IMR-90 (cell line): ENCODE measurements at regions not wholly inside any gene's neighbourhood (a gene's known extent, or its start where the extent isn't known, plus 50 kb on each side); places are given as distances from the start of the nearest gene placed in this dataset.

Experiments used
- ATAC-seq: fragments of 200-7000 bp; cut with Tn5 transposase; 2 replicates; pipeline ENCODE4 v1.9.1; 2020; ENCODE audit warnings: low read depth, mild to moderate bottlenecking, moderate library complexity
- BruUV-seq: library from RNA; stranded (reverse); fragments of 400-500 nt; replicated peaks from 2 replicates; lab custom pipeline; 2021; lab: Mats Ljungman, UMichigan
- CTCF ChIA-PET: fragments of 300-600 bp; formaldehyde crosslinking; extraction: SDS; loops from one replicate; lab custom pipeline; 2021; ENCODE audit warnings: antibody characterized with exemption; lab: Yijun Ruan, JAX
- POLR2A ChIA-PET: fragments of 300-600 bp; sonication (Branson Sonifier 250); formaldehyde crosslinking; loops from one replicate; lab custom pipeline; 2022; ENCODE audit warnings: antibody characterized with exemption; ENCODE audit not compliant: unreplicated experiment; lab: Charles Lee
- DNase-seq: peaks from one replicate; pipeline ENCODE4 v3.0.0; 2013
- H2AFZ ChIP-seq: replicated peaks from 2 replicates; pipeline ENCODE3; 2013; ENCODE audit warnings: low read length, mild to moderate bottlenecking; ENCODE audit not compliant: poor library complexity
- H2AK5ac ChIP-seq: 2 replicates; pipeline ENCODE4 v1.6.1; 2013; ENCODE audit warnings: low read depth, low read length, inconsistent platforms
- H2AK9ac ChIP-seq: replicated peaks from 2 replicates; pipeline ENCODE3; 2013; ENCODE audit warnings: mild to moderate bottlenecking, low read depth, low read length, moderate library complexity; ENCODE audit not compliant: poor library complexity
- H2BK120ac ChIP-seq: 2 replicates; pipeline ENCODE4 v1.6.1; 2013; ENCODE audit warnings: low read depth, low read length, inconsistent platforms
- H2BK15ac ChIP-seq: 3 replicates; pipeline ENCODE4 v1.6.1; 2013; ENCODE audit warnings: low read depth, low read length, inconsistent platforms
- H2BK20ac ChIP-seq: 2 replicates; pipeline ENCODE4 v1.6.1; 2013; ENCODE audit warnings: low read depth, mild to moderate bottlenecking, inconsistent platforms, low read length, moderate library complexity
- H2BK5ac ChIP-seq: 2 replicates; pipeline ENCODE4 v1.6.1; 2013; ENCODE audit warnings: mild to moderate bottlenecking, low read depth, low read length, inconsistent platforms; ENCODE audit not compliant: poor library complexity, severe bottlenecking
- H3K14ac ChIP-seq: replicated peaks from 2 replicates; pipeline ENCODE4 v1.6.1; 2013; ENCODE audit warnings: low read depth, low read length, inconsistent platforms
- H3K18ac ChIP-seq: 2 replicates; pipeline ENCODE4 v1.6.1; 2013; ENCODE audit warnings: low read depth, low read length, control low read depth
- H3K23ac ChIP-seq: 2 replicates; pipeline ENCODE4 v1.6.1; 2013; ENCODE audit warnings: low read depth, low read length, inconsistent platforms
- H3K27ac ChIP-seq: 2 replicates; pipeline ENCODE4 v1.5.1; 2013; ENCODE audit warnings: mild to moderate bottlenecking, control low read depth, low read length; ENCODE audit not compliant: insufficient read depth
- H3K27me3 ChIP-seq: 2 replicates; pipeline ENCODE4 v1.6.1; 2013; ENCODE audit warnings: low read length; ENCODE audit not compliant: control insufficient read depth, insufficient read depth
- H3K36me3 ChIP-seq: 2 replicates; pipeline ENCODE4 v1.6.1; 2013; ENCODE audit warnings: low read length, mixed read lengths; ENCODE audit not compliant: control insufficient read depth, insufficient read depth
- H3K4ac ChIP-seq: 2 replicates; pipeline ENCODE4 v1.6.1; 2013; ENCODE audit warnings: low read depth, low read length, inconsistent platforms
- H3K4me1 ChIP-seq: 2 replicates; pipeline ENCODE4 v1.6.1; 2013; ENCODE audit warnings: low read length, mixed read lengths; ENCODE audit not compliant: control insufficient read depth, insufficient read depth
- H3K4me2 ChIP-seq: 2 replicates; pipeline ENCODE4 v1.6.1; 2013; ENCODE audit warnings: low read depth, mild to moderate bottlenecking, control low read depth, low read length, moderate library complexity
- H3K4me3 ChIP-seq: 2 replicates; pipeline ENCODE4 v1.5.1; 2013; ENCODE audit warnings: low read depth, mild to moderate bottlenecking, control low read depth, low read length, moderate library complexity; ENCODE audit not compliant: insufficient read depth
- H3K56ac ChIP-seq: 2 replicates; pipeline ENCODE4 v1.6.1; 2013; ENCODE audit warnings: low read length, inconsistent platforms; ENCODE audit not compliant: insufficient read depth; ENCODE audit errors: extremely low read depth
- H3K79me1 ChIP-seq, 2 experiments: 2 replicates each; pipeline ENCODE4 v1.6.1; 2013; ENCODE audit warnings: low read length in 2 of 2, inconsistent platforms in 1 of 2, low read depth in 1 of 2
- H3K9ac ChIP-seq: 2 replicates; pipeline ENCODE4 v1.6.1; 2013; ENCODE audit warnings: low read depth, low read length, control low read depth
- H3K9me1 ChIP-seq: 2 replicates; pipeline ENCODE4 v1.6.1; 2013; ENCODE audit warnings: low read length, inconsistent platforms; ENCODE audit not compliant: insufficient read depth
- H3K9me3 ChIP-seq: 2 replicates; pipeline ENCODE4 v1.6.1; 2013; ENCODE audit warnings: low read length; ENCODE audit not compliant: control insufficient read depth, insufficient read depth
- H4K20me1 ChIP-seq: 2 replicates; pipeline ENCODE4 v1.6.1; 2013; ENCODE audit warnings: low read length, inconsistent platforms; ENCODE audit not compliant: insufficient read depth
- H4K5ac ChIP-seq: 2 replicates; pipeline ENCODE4 v1.6.1; 2013; ENCODE audit warnings: mild to moderate bottlenecking, low read depth, low read length, control low read depth
- H4K8ac ChIP-seq, 2 experiments: 2 replicates each; pipeline ENCODE4 v1.6.1; 2013; ENCODE audit warnings: low read depth in 2 of 2, low read length in 2 of 2, control low read depth in 1 of 2, inconsistent platforms in 1 of 2
- H4K91ac ChIP-seq: 2 replicates; pipeline ENCODE4 v1.6.1; 2013; ENCODE audit warnings: low read depth, low read length, inconsistent platforms; ENCODE audit not compliant: insufficient read depth
- BHLHE40 ChIP-seq: fragments of 150-350 bp; IDR thresholded peaks from 2 replicates; pipeline ENCODE4 v1.6.1; 2016; ENCODE audit warnings: mild to moderate bottlenecking, low read depth, low read length
- CEBPB ChIP-seq: IDR thresholded peaks from 2 replicates; pipeline ENCODE4 v1.6.1; 2012; ENCODE audit warnings: low read depth, low read length, improper control_type of control experiment
- CHD1 ChIP-seq: IDR thresholded peaks from 2 replicates; pipeline ENCODE4 v1.6.1; 2012; ENCODE audit warnings: low read depth, low read length, improper control_type of control experiment
- FOS ChIP-seq: fragments of 150-350 bp; IDR thresholded peaks from 2 replicates; pipeline ENCODE4 v1.6.1; 2016; ENCODE audit warnings: low read depth, low read length
- MAFK ChIP-seq: IDR thresholded peaks from 2 replicates; pipeline ENCODE4 v1.6.1; 2012; ENCODE audit warnings: low read depth, low read length, improper control_type of control experiment
- MAZ ChIP-seq: IDR thresholded peaks from 2 replicates; pipeline ENCODE4 v1.6.1; 2012; ENCODE audit warnings: low read depth, mild to moderate bottlenecking, low read length, improper control_type of control experiment, moderate library complexity, borderline replicate concordance
- MXI1 ChIP-seq: IDR thresholded peaks from 2 replicates; pipeline ENCODE4 v1.6.1; 2012; ENCODE audit warnings: low read depth, mild to moderate bottlenecking, low read length, moderate library complexity, borderline replicate concordance
- NFE2L2 ChIP-seq: fragments of 150-350 bp; IDR thresholded peaks from 2 replicates; pipeline ENCODE4 v1.6.1; 2016; ENCODE audit warnings: low read depth, mild to moderate bottlenecking, low read length
- POLR2A ChIP-seq: IDR thresholded peaks from 2 replicates; pipeline ENCODE4 v1.6.1; 2012; ENCODE audit warnings: mild to moderate bottlenecking, low read depth, low read length
- RCOR1 ChIP-seq: IDR thresholded peaks from 2 replicates; pipeline ENCODE4 v1.6.1; 2012; ENCODE audit warnings: mild to moderate bottlenecking, low read length, improper control_type of control experiment; ENCODE audit not compliant: insufficient replicate concordance
- RFX5 ChIP-seq: IDR thresholded peaks from 2 replicates; pipeline ENCODE4 v1.8.0; 2012; ENCODE audit warnings: low read depth, mild to moderate bottlenecking, low read length, moderate library complexity
- SMC3 ChIP-seq: fragments of 150-350 bp; IDR thresholded peaks from 2 replicates; pipeline ENCODE4 v1.6.1; 2016; ENCODE audit warnings: low read depth, mild to moderate bottlenecking, antibody characterized with exemption, low read length, moderate library complexity
- WGBS, 2 experiments: methylation state at CpG; one replicate each; pipeline versions ENCODE4 v1.1.5 to v1.1.7; 2013; ENCODE audit warnings: missing lambda C conversion rate in 2 of 2; ENCODE audit not compliant: insufficient read length in 1 of 2; ENCODE audit errors: extremely low coverage in 2 of 2; 5-methylcytosine and 5-hydroxymethylcytosine counted together
- dilution Hi-C: fragments of 300-500 bp; cut with HindIII; formaldehyde crosslinking; loops from one replicate; pipeline ENCODE4 v1.14.3; 2018; ENCODE audit warnings: low sequenced_read_pairs; ENCODE audit not compliant: unreplicated experiment
- in situ Hi-C: fragments of 300-500 bp; cut with MboI; formaldehyde crosslinking; loops from 3 replicates; pipeline ENCODE4 v1.14.3; 2019; ENCODE audit warnings: low sequenced_read_pairs, inconsistent platforms, mixed read lengths
- intact Hi-C: fragments of 100-400 bp; cut with micrococcal nuclease; formaldehyde crosslinking; loops from 2 replicates; pipeline ENCODE4 v1.10.0; 2022
- TF ChIP-seq, protein P1 (sequence below): fragments of 150-350 bp; IDR thresholded peaks from 2 replicates; pipeline ENCODE4 v1.6.1; 2016; ENCODE audit warnings: low read depth, mild to moderate bottlenecking, low read length, moderate library complexity, borderline replicate concordance
- TF ChIP-seq, protein P2 (sequence below): conservative IDR thresholded peaks from 2 replicates; pipeline ENCODE4 v1.5.1; 2012; ENCODE audit warnings: mild to moderate bottlenecking, low read depth, low read length, improper control_type of control experiment

DNA sequence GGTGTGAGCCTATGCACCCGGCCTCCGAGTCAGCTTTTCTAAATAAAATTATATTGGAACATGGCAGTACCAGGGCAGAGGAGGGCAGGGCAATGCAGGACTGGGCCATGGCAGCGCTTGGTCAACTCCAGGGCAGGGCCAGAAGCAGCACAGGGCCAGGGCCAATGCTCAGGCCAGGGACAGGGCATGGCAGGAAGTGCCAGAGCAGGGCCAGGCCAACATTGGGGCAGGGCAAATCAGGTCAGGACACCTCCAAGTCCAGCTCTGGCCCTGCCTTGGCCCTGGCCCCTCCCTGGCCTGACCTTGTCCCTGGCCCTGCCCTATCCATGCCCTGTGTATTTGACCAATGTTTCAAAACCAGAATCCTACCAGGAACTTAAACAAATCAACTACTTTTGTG, 156.1 kb downstream of the LIPI start:
- no peaks in the 10 kb centered on the region for H3K36me3 ChIP-seq
- no peak overlapping the region for H2BK120ac ChIP-seq
- H3K23ac ChIP-seq: no peak overlapping the region
- BruUV-seq: no TSS peak
- no peak for ATAC-seq
- intact Hi-C loops (loop anchor here (5.0 kb wide), 1 partner anchor 72 kb away; no protein-coding TSS in a partner anchor), dilution Hi-C loops (no loop called here), in situ Hi-C loops (loop anchor here (5.0 kb wide), 1 partner anchor 77 kb away; no protein-coding TSS in a partner anchor)
- no peaks in the 10 kb centered on the region for H3K9me3 ChIP-seq
- no peak overlapping the region for H3K4me3 ChIP-seq
- no peak overlapping the region for H3K9ac ChIP-seq
- H4K5ac ChIP-seq: no peak overlapping the region
- no peak overlapping the region for H3K18ac ChIP-seq
- H2AK5ac ChIP-seq: no peak overlapping the region
- no peak overlapping the region for H4K91ac ChIP-seq
- H3K14ac ChIP-seq: no peak overlapping the region
- H3K4me2 ChIP-seq: no peak overlapping the region
- no peak overlapping the region for H3K27ac ChIP-seq
- H2BK15ac ChIP-seq: no peak overlapping the region
- no peaks in the 10 kb centered on the region for H4K20me1 ChIP-seq
- peaks cover 4 to 14% of the 10 kb centered on the region in 2 experiments; a peak in 2 of 4 replicates for H3K79me1 ChIP-seq
- no peak for DNase-seq
- H2AK9ac ChIP-seq: no peak overlapping the region
- no peak overlapping the region for H2BK20ac ChIP-seq
- ChIA-PET CTCF (no interaction called here), POLR2A (no interaction called here)
- WGBS, 2 experiments: 100% methylated on average over 1 of the region's 3 CpGs; no CpG with 5 or more reads in 1 of the 2 experiments
- no peaks in the 10 kb centered on the region for H3K9me1 ChIP-seq
- H3K4ac ChIP-seq: no peak overlapping the region
- H3K56ac ChIP-seq: no peak overlapping the region
- H2AFZ ChIP-seq: no peak overlapping the region
- H4K8ac ChIP-seq: no peak overlapping the region
- no peak overlapping the region for H2BK5ac ChIP-seq
- TF ChIP-seq, protein P1, sequence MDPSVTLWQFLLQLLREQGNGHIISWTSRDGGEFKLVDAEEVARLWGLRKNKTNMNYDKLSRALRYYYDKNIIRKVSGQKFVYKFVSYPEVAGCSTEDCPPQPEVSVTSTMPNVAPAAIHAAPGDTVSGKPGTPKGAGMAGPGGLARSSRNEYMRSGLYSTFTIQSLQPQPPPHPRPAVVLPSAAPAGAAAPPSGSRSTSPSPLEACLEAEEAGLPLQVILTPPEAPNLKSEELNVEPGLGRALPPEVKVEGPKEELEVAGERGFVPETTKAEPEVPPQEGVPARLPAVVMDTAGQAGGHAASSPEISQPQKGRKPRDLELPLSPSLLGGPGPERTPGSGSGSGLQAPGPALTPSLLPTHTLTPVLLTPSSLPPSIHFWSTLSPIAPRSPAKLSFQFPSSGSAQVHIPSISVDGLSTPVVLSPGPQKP: no peak
- TF ChIP-seq RFX5 (no peak), CEBPB (no peak), FOS (no peak), RCOR1 (no peak), BHLHE40 (no peak), POLR2A (no peak), SMC3 (no peak), MAFK (no peak), MXI1 (no peak), CHD1 (no peak), MAZ (no peak), NFE2L2 (no peak)
- TF ChIP-seq, protein P2, sequence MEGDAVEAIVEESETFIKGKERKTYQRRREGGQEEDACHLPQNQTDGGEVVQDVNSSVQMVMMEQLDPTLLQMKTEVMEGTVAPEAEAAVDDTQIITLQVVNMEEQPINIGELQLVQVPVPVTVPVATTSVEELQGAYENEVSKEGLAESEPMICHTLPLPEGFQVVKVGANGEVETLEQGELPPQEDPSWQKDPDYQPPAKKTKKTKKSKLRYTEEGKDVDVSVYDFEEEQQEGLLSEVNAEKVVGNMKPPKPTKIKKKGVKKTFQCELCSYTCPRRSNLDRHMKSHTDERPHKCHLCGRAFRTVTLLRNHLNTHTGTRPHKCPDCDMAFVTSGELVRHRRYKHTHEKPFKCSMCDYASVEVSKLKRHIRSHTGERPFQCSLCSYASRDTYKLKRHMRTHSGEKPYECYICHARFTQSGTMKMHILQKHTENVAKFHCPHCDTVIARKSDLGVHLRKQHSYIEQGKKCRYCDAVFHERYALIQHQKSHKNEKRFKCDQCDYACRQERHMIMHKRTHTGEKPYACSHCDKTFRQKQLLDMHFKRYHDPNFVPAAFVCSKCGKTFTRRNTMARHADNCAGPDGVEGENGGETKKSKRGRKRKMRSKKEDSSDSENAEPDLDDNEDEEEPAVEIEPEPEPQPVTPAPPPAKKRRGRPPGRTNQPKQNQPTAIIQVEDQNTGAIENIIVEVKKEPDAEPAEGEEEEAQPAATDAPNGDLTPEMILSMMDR: no peak
- H3K4me1 ChIP-seq: no peaks in the 10 kb centered on the region
- no peaks in the 10 kb centered on the region for H3K27me3 ChIP-seq
